ENCODE measurements at regions not wholly inside any gene's neighbourhood (a gene's known extent, or its start where the extent isn't known, plus 50 kb on each side); places are given as distances from the start of the nearest gene placed in this dataset.

GRCh38 chr3:6142707-6143106 lies 718.2 kb upstream of the GRM7 start (continued):
- no peak for TF ChIP-seq ZBTB40 (IDR thresholded peaks at IDR 0.05)
- TF ChIP-seq ZBTB40 (CRISPR knock-in tag; IDR thresholded peaks at IDR 0.05), result no peak
- no peak for TF ChIP-seq LCOR (CRISPR knock-in tag; IDR thresholded peaks at IDR 0.05)
